PC-3 (cell line): ENCODE measurements at regions not wholly inside any gene's neighbourhood (a gene's known extent, or its start where the extent isn't known, plus 50 kb on each side); places are given as distances from the start of the nearest gene placed in this dataset.

Experiments
- ATAC-seq: fragments of 200-7000 bp; cut with Tn5 transposase; 2 replicates; pipeline ENCODE4 v1.9.1; 2020; ENCODE audit warnings: mild to moderate bottlenecking, moderate library complexity
- BruUV-seq: library from RNA; stranded (reverse); fragments of 400-500 nt; replicated peaks from 2 replicates; lab custom pipeline; 2021; lab: Mats Ljungman, UMichigan
- CTCF ChIA-PET: fragments of 300-600 bp; sonication (Branson Sonifier 250); formaldehyde crosslinking; loops from one replicate; lab custom pipeline; 2022; ENCODE audit warnings: antibody characterized with exemption; lab: Charles Lee
- POLR2A ChIA-PET: fragments of 300-600 bp; sonication (Branson Sonifier 250); formaldehyde crosslinking; loops from one replicate; lab custom pipeline; 2022; ENCODE audit warnings: antibody characterized with exemption; ENCODE audit not compliant: unreplicated experiment; lab: Charles Lee
- DNase-seq: peaks from one replicate; pipeline ENCODE4 v3.0.0-alpha.2; 2015
- H2AFZ ChIP-seq: fragments of 300-600 bp; sonication (generic); 2 replicates; pipeline ENCODE4 v1.6.0; 2016; ENCODE audit warnings: antibody characterized with exemption, low read length
- H3F3A ChIP-seq: fragments of 300-600 bp; sonication (generic); one replicate; pipeline ENCODE4 v1.6.0; 2017; ENCODE audit warnings: antibody characterized with exemption, low read length, control low read depth, mild to moderate bottlenecking; ENCODE audit not compliant: unreplicated experiment
- H3K27ac ChIP-seq: fragments of 300-600 bp; sonication (generic); 2 replicates; pipeline ENCODE4 v1.5.1; 2016; ENCODE audit warnings: mild to moderate bottlenecking, low read length
- H3K27me3 ChIP-seq: fragments of 300-600 bp; sonication (generic); 2 replicates; pipeline ENCODE4 v1.6.1; 2016; ENCODE audit warnings: low read length, mixed read lengths
- H3K36me3 ChIP-seq: fragments of 300-600 bp; sonication (generic); 2 replicates; pipeline ENCODE4 v1.6.1; 2016; ENCODE audit warnings: low read depth, mixed run types, low read length, mixed read lengths
- H3K4me1 ChIP-seq: fragments of 300-600 bp; sonication (generic); 2 replicates; pipeline ENCODE4 v1.5.1; 2016; ENCODE audit warnings: low read length; ENCODE audit not compliant: insufficient read depth
- H3K4me2 ChIP-seq: fragments of 300-600 bp; sonication (generic); 2 replicates; pipeline ENCODE4 v1.6.0; 2016; ENCODE audit warnings: low read length
- H3K4me3 ChIP-seq: fragments of 300-600 bp; sonication (generic); 2 replicates; pipeline ENCODE4 v1.5.1; 2016; ENCODE audit warnings: mild to moderate bottlenecking, low read length, mixed read lengths
- H3K79me2 ChIP-seq: fragments of 300-600 bp; sonication (generic); 2 replicates; pipeline ENCODE4 v1.6.1; 2017; ENCODE audit warnings: low read length, mixed read lengths
- H3K9ac ChIP-seq: fragments of 300-600 bp; sonication (generic); 2 replicates; pipeline ENCODE4 v1.6.0; 2016; ENCODE audit warnings: mild to moderate bottlenecking, low read length
- H3K9me2 ChIP-seq: fragments of 300-600 bp; sonication (generic); replicated peaks from 2 replicates; pipeline ENCODE4 v1.6.1; 2016; ENCODE audit warnings: mixed run types, low read length, mixed read lengths
- H3K9me3 ChIP-seq: fragments of 300-600 bp; sonication (generic); 2 replicates; pipeline ENCODE4 v1.6.1; 2016; ENCODE audit warnings: low read length, mixed read lengths
- H4K20me1 ChIP-seq: fragments of 300-600 bp; sonication (generic); 2 replicates; pipeline ENCODE4 v1.6.1; 2016; ENCODE audit warnings: low read length, mixed read lengths
- EZH2 ChIP-seq: fragments of 300-600 bp; sonication (generic); IDR thresholded peaks from one replicate; pipeline ENCODE4 v1.6.1; 2017; ENCODE audit warnings: antibody characterized with exemption, mild to moderate bottlenecking, low read length; ENCODE audit not compliant: unreplicated experiment
- EZH2phosphoT487 ChIP-seq: fragments of 300-600 bp; sonication (generic); IDR thresholded peaks from 2 replicates; pipeline ENCODE4 v1.6.1; 2018; ENCODE audit warnings: mild to moderate bottlenecking, antibody characterized with exemption, low read length, borderline replicate concordance
- intact Hi-C: fragments of 100-400 bp; cut with micrococcal nuclease; formaldehyde crosslinking; loops from 2 replicates; pipeline ENCODE4 v1.9.0; 2023
- TF ChIP-seq, protein P1 (sequence below): fragments of 300-600 bp; sonication (generic); conservative IDR thresholded peaks from 2 replicates; pipeline ENCODE4 v1.5.1; 2017; ENCODE audit warnings: antibody characterized with exemption, low read depth, mild to moderate bottlenecking, low read length

DNA sequence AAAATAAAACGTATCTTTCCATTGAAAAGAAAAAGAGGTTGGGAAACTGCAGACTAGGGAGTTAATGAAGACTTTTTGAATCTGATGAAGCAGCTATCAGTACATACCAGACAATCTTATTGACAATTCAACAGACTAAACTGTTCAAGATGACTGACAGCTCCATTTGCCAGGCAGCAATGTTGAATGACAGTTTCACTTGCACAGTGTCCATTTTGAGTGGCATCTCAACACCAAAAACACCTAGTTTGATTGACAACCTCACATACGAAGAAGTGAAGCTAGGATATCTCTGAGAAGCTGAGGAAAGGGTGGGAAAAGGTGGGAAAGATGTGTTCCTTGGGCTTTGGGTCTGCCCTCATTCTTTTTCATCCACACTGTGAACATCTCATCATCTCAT is 315.0 kb upstream of the SYT4 start:
- Histone ChIP-seq H3K4me3 (no peak overlapping the region), H3K4me1 (peaks cover 4% of the 10 kb centered on the region; the same call in 1 of the 2 replicates), H4K20me1 (no peaks in the 10 kb centered on the region), H3K4me2 (no peak overlapping the region), H3K9me3 (no peaks in the 10 kb centered on the region), H3K27ac (no peak overlapping the region), H3K9ac (no peak overlapping the region), H2AFZ (no peak overlapping the region), H3K79me2 (no peaks in the 10 kb centered on the region), H3K27me3 (no peaks in the 10 kb centered on the region), H3K9me2 (no peaks in the 10 kb centered on the region), H3K36me3 (no peaks in the 10 kb centered on the region), H3F3A (no peaks in the 10 kb centered on the region)
- intact Hi-C loops, result no loop called here
- TF ChIP-seq, protein P1, sequence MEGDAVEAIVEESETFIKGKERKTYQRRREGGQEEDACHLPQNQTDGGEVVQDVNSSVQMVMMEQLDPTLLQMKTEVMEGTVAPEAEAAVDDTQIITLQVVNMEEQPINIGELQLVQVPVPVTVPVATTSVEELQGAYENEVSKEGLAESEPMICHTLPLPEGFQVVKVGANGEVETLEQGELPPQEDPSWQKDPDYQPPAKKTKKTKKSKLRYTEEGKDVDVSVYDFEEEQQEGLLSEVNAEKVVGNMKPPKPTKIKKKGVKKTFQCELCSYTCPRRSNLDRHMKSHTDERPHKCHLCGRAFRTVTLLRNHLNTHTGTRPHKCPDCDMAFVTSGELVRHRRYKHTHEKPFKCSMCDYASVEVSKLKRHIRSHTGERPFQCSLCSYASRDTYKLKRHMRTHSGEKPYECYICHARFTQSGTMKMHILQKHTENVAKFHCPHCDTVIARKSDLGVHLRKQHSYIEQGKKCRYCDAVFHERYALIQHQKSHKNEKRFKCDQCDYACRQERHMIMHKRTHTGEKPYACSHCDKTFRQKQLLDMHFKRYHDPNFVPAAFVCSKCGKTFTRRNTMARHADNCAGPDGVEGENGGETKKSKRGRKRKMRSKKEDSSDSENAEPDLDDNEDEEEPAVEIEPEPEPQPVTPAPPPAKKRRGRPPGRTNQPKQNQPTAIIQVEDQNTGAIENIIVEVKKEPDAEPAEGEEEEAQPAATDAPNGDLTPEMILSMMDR, result no peak
- TF ChIP-seq EZH2 (no peak), EZH2phosphoT487 (no peak)
- ChIA-PET POLR2A (no interaction called here), CTCF (no interaction called here)
- no TSS peak for BruUV-seq
- no peak for ATAC-seq
- DNase-seq, result no peak

DNA sequence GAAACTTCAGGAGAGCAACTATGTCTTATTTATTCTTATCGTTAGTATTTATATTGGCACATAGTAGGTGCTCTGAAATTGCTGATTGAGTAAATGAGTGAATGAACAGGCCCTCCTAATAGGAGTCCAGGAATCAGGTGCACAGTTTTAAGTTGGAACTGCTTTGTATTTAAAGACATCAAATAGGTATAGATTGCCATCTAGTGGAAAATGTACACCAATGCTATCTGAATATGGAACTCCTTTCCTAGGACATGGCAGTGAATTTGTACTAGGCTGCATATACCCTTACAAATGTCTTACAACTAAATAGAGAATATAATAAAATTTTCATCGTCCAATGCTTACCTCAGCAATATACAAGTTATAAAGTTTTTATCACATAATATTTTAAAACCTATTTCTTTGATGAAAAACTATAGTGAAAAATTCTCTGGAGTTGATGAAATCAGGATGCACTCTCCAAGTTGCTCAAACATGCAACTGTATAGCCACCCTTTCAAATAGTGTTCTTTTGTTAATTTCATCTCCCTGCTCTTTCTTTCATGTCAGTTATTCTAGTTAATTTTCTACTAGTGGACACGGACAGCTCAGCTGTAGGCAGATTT is 318.9 kb upstream of the SYT4 start:
- H3K9me2 ChIP-seq, result no peaks in the 10 kb centered on the region
- no peak overlapping the region for H2AFZ ChIP-seq
- H3K4me2 ChIP-seq, result no peak overlapping the region
- ATAC-seq (peak; percentile 69), DNase-seq (peak; percentile 42)
- no peaks in the 10 kb centered on the region for H3K4me1 ChIP-seq
- H3K9me3 ChIP-seq, result no peaks in the 10 kb centered on the region
- intact Hi-C loops, result loop anchor here (2.0 kb wide), 1 partner anchor 25 kb away; no protein-coding TSS in a partner anchor
- no peaks in the 10 kb centered on the region for H3K36me3 ChIP-seq
- no peaks in the 10 kb centered on the region for H3K27me3 ChIP-seq
- no peak for TF ChIP-seq EZH2phosphoT487
- TF ChIP-seq, protein P1, result peak; percentile 51
- TF ChIP-seq EZH2, result no peak
- CTCF ChIA-PET, result interaction anchor here (1.1 kb wide), 1 partner anchor 26 kb away, joined by 3 read pairs; no protein-coding TSS in a partner anchor
- H3K27ac ChIP-seq, result no peak overlapping the region
- no peaks in the 10 kb centered on the region for H3K79me2 ChIP-seq
- H3F3A ChIP-seq, result no peaks in the 10 kb centered on the region
- no peak overlapping the region for H3K9ac ChIP-seq
- H4K20me1 ChIP-seq, result no peaks in the 10 kb centered on the region
- POLR2A ChIA-PET, result no interaction called here
- H3K4me3 ChIP-seq, result no peak overlapping the region
- no TSS peak for BruUV-seq

DNA sequence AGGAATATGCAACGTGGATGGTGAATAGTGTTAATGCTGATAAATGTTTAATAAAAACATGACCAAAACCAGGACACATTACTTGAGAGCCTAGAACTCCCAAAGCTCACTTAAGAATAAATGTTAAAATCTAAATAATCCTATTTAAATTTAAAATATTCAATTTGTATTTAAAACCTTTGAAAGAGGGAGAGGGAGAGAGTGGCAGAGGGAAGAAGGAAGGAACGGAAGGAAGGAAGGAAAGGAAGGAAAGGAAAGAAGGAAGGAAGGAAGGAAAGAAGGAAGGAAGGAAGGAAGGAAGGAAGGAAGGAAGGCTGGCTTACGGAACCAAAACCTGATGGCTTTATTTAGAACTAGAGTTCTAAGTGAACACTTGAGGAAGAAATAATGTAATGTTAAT is 324.1 kb upstream of the SYT4 start:
- H3K9me2 ChIP-seq, result no peaks in the 10 kb centered on the region
- no peak overlapping the region for H3K27ac ChIP-seq
- TF ChIP-seq, protein P1, result no peak
- no peak for TF ChIP-seq EZH2
- TF ChIP-seq EZH2phosphoT487, result no peak
- no peak overlapping the region for H3K9ac ChIP-seq
- ChIA-PET POLR2A (no interaction called here), CTCF (no interaction called here)
- H3F3A ChIP-seq, result no peaks in the 10 kb centered on the region
- intact Hi-C loops, result no loop called here
- no peaks in the 10 kb centered on the region for H3K4me1 ChIP-seq
- H2AFZ ChIP-seq, result no peak overlapping the region
- H3K36me3 ChIP-seq, result no peaks in the 10 kb centered on the region
- H3K9me3 ChIP-seq, result no peaks in the 10 kb centered on the region
- no peak for DNase-seq
- H3K79me2 ChIP-seq, result no peaks in the 10 kb centered on the region
- no TSS peak for BruUV-seq
- ATAC-seq, result no peak
- H3K4me2 ChIP-seq, result no peak overlapping the region
- no peaks in the 10 kb centered on the region for H4K20me1 ChIP-seq
- no peak overlapping the region for H3K4me3 ChIP-seq
- H3K27me3 ChIP-seq, result no peaks in the 10 kb centered on the region
